OCI-LY7 (cell line): ENCODE measurements at regions not wholly inside any gene's neighbourhood (a gene's known extent, or its start where the extent isn't known, plus 50 kb on each side); places are given as distances from the start of the nearest gene placed in this dataset.

ENCODE experiments used
- CTCF ChIP-seq: fragments of 200-600 bp; sonication (generic); conservative IDR thresholded peaks from 2 replicates; pipeline ENCODE4 v1.5.1; 2014; ENCODE audit warnings: mild to moderate bottlenecking, antibody characterized with exemption, low read length, moderate library complexity, mixed read lengths
- EZH2phosphoT487 ChIP-seq: fragments of 200-600 bp; sonication (generic); IDR thresholded peaks from 2 replicates; pipeline ENCODE4 v1.6.1; 2018; ENCODE audit warnings: low read depth, borderline replicate concordance, mild to moderate bottlenecking, mixed run types, antibody characterized with exemption, low read length, moderate library complexity, mixed read lengths

DNA sequence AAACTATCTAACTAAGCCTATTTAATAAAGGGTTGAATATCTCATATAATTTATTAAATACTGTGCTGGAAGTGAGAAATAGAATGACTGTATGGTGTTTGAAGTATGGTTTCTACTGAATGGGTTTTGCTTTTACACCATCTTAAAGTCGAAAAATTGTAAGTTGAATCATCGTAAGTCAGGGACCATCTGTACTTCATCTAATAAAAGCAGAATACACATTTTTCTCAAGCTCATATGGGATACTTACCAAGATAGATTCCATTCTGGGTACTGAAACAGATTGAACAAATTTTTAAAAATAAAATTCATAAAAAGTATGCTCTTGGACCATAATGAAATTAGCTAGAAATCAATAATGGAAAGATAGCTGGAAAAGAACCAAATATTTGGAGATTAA, 285.4 kb downstream of the CXCL12 start:
- TF ChIP-seq CTCF (no peak), EZH2phosphoT487 (no peak)
